ENCODE measurements at regions not wholly inside any gene's neighbourhood (a gene's known extent, or its start where the extent isn't known, plus 50 kb on each side); places are given as distances from the start of the nearest gene placed in this dataset.

GRCh38 chr2:7102826-7103225 lies 185.6 kb downstream of the RNF144A start:
- TF ChIP-seq, protein P1, sequence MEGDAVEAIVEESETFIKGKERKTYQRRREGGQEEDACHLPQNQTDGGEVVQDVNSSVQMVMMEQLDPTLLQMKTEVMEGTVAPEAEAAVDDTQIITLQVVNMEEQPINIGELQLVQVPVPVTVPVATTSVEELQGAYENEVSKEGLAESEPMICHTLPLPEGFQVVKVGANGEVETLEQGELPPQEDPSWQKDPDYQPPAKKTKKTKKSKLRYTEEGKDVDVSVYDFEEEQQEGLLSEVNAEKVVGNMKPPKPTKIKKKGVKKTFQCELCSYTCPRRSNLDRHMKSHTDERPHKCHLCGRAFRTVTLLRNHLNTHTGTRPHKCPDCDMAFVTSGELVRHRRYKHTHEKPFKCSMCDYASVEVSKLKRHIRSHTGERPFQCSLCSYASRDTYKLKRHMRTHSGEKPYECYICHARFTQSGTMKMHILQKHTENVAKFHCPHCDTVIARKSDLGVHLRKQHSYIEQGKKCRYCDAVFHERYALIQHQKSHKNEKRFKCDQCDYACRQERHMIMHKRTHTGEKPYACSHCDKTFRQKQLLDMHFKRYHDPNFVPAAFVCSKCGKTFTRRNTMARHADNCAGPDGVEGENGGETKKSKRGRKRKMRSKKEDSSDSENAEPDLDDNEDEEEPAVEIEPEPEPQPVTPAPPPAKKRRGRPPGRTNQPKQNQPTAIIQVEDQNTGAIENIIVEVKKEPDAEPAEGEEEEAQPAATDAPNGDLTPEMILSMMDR (IDR thresholded peaks at IDR 0.05) = no peak
- TF ChIP-seq POLR2A (IDR thresholded peaks at IDR 0.05) = no peak
- no peak for TF ChIP-seq POLR2AphosphoS5 (IDR thresholded peaks at IDR 0.05)
- no peaks in the 10 kb centered on the region for H3K36me3 ChIP-seq
- H3K27me3 ChIP-seq = no peaks in the 10 kb centered on the region
- H3K27ac ChIP-seq = no peak overlapping the region
- no peak for DNase-seq
- H3K4me1 ChIP-seq = peaks cover 0 to 1% (median 0%) of the 10 kb centered on the region in 4 donors
- WGBS, 2 donors = 91% methylated on average over 4 of the region's 4 CpGs
- no peak overlapping the region for H3K4me3 ChIP-seq
- no peaks in the 10 kb centered on the region for H3K9me3 ChIP-seq
- intact Hi-C loops (cut with DNase I) = no loop called here

GRCh38 chr2:7108792-7109532 lies 191.8 kb downstream of the RNF144A start:
- Histone ChIP-seq H3K27me3 (no peaks in the 10 kb centered on the region), H3K9me3 (no peaks in the 10 kb centered on the region), H3K4me3 (no peak overlapping the region), H3K27ac (no peak overlapping the region), H3K4me1 (no peaks in the 10 kb centered on the region), H3K36me3 (no peaks in the 10 kb centered on the region)
- intact Hi-C loops (cut with DNase I) = no loop called here
- DNase-seq = no peak
- 57 to 71% methylated on average over 13 of the region's 13 CpGs for WGBS, 2 donors
- TF ChIP-seq POLR2A (IDR thresholded peaks at IDR 0.05) = no peak
- TF ChIP-seq EP300 (IDR thresholded peaks at IDR 0.05) = no peak
- TF ChIP-seq, protein P1 (IDR thresholded peaks at IDR 0.05) = no peak
- TF ChIP-seq POLR2AphosphoS5 (IDR thresholded peaks at IDR 0.05) = no peak

- Histone ChIP-seq H3K27me3 (no peaks in the 10 kb centered on the region), H3K36me3 (no peaks in the 10 kb centered on the region), H3K9me3 (no peaks in the 10 kb centered on the region), H3K4me1 (no peaks in the 10 kb centered on the region), H3K4me3 (no peak overlapping the region), H3K27ac (no peak overlapping the region)
- intact Hi-C loops (cut with DNase I) = no loop called here
- WGBS, 2 donors = 50 to 70% methylated on average over 6 of the region's 6 CpGs
- DNase-seq = no peak
- TF ChIP-seq, protein P1 (IDR thresholded peaks at IDR 0.05) = no peak
- no peak for TF ChIP-seq EP300 (IDR thresholded peaks at IDR 0.05)
Measured at GRCh38 chr2:7109533-7109885, 192.3 kb downstream of the RNF144A start.

- Histone ChIP-seq H3K4me1 (no peaks in the 10 kb centered on the region), H3K36me3 (no peaks in the 10 kb centered on the region), H3K27ac (no peak overlapping the region), H3K4me3 (no peak overlapping the region), H3K9me3 (no peaks in the 10 kb centered on the region), H3K27me3 (no peaks in the 10 kb centered on the region)
- intact Hi-C loops (cut with DNase I) = no loop called here
- DNase-seq = no peak
- TF ChIP-seq EP300 (IDR thresholded peaks at IDR 0.05) = no peak
- no peak for TF ChIP-seq POLR2AphosphoS5 (IDR thresholded peaks at IDR 0.05)
- TF ChIP-seq, protein P1 (IDR thresholded peaks at IDR 0.05) = no peak
- TF ChIP-seq POLR2A (IDR thresholded peaks at IDR 0.05) = no peak
Measured at GRCh38 chr2:7111626-7112025, 194.4 kb downstream of the RNF144A start.

GRCh38 chr2:7115364-7115763 lies 198.2 kb downstream of the RNF144A start:
- WGBS, 2 donors = 78 to 79% methylated on average over 2 of the region's 2 CpGs
- no peaks in the 10 kb centered on the region for H3K36me3 ChIP-seq
- intact Hi-C loops (cut with DNase I) = no loop called here

More at GRCh38 chr2:7115364-7115763, 198.2 kb downstream of the RNF144A start:
- Histone ChIP-seq H3K27ac (no peak overlapping the region), H3K9me3 (no peaks in the 10 kb centered on the region), H3K4me1 (peaks cover 0 to 5% (median 2%) of the 10 kb centered on the region in 4 donors), H3K4me3 (no peak overlapping the region), H3K27me3 (no peaks in the 10 kb centered on the region)
- TF ChIP-seq POLR2A (IDR thresholded peaks at IDR 0.05) (no peak), POLR2AphosphoS5 (IDR thresholded peaks at IDR 0.05) (no peak), EP300 (IDR thresholded peaks at IDR 0.05) (no peak)
- TF ChIP-seq, protein P1 (IDR thresholded peaks at IDR 0.05) = no peak
- no peak for DNase-seq
